Ishikawa (cell line): ENCODE measurements at regions not wholly inside any gene's neighbourhood (a gene's known extent, or its start where the extent isn't known, plus 50 kb on each side); places are given as distances from the start of the nearest gene placed in this dataset.

Source experiments
- CEBPB ChIP-seq: IDR thresholded peaks from 2 replicates; pipeline ENCODE4 v1.6.1; 2012
- CREB1 ChIP-seq: IDR thresholded peaks from 2 replicates; pipeline ENCODE4 v1.6.1; 2012; ENCODE audit warnings: low read depth
- EGR1 ChIP-seq: IDR thresholded peaks from 2 replicates; pipeline ENCODE4 v1.6.1; 2012
- EP300 ChIP-seq: IDR thresholded peaks from 2 replicates; pipeline ENCODE4 v1.6.1; 2012; ENCODE audit warnings: borderline replicate concordance
- FOXM1 ChIP-seq: IDR thresholded peaks from 2 replicates; pipeline ENCODE4 v1.6.1; 2012; ENCODE audit warnings: low read depth, borderline replicate concordance
- NFIC ChIP-seq: IDR thresholded peaks from 2 replicates; pipeline ENCODE4 v1.6.1; 2012
- RAD21 ChIP-seq: IDR thresholded peaks from 2 replicates; pipeline ENCODE4 v1.6.1; 2012; ENCODE audit warnings: low read depth
- TAF1 ChIP-seq: IDR thresholded peaks from 2 replicates; pipeline ENCODE4 v1.6.1; 2012; ENCODE audit warnings: low read depth, mild to moderate bottlenecking
- TCF12 ChIP-seq: IDR thresholded peaks from 2 replicates; pipeline ENCODE4 v1.6.1; 2012; ENCODE audit warnings: low read depth
- TEAD4 ChIP-seq: IDR thresholded peaks from 2 replicates; pipeline ENCODE4 v1.6.1; 2012
- YY1 ChIP-seq: IDR thresholded peaks from 2 replicates; pipeline ENCODE4 v1.6.1; 2012; ENCODE audit warnings: low read depth
- ZBTB7A ChIP-seq: IDR thresholded peaks from 2 replicates; pipeline ENCODE4 v1.6.1; 2012; ENCODE audit warnings: low read depth
- TF ChIP-seq, protein P1 (sequence below): IDR thresholded peaks from 2 replicates; pipeline ENCODE4 v1.6.1; 2012
- TF ChIP-seq, protein P2 (sequence below): IDR thresholded peaks from 2 replicates; pipeline ENCODE4 v1.6.1; 2012
- TF ChIP-seq, protein P3 (sequence below): IDR thresholded peaks from 2 replicates; pipeline ENCODE4 v1.6.1; 2012; ENCODE audit warnings: low read depth, mild to moderate bottlenecking

DNA sequence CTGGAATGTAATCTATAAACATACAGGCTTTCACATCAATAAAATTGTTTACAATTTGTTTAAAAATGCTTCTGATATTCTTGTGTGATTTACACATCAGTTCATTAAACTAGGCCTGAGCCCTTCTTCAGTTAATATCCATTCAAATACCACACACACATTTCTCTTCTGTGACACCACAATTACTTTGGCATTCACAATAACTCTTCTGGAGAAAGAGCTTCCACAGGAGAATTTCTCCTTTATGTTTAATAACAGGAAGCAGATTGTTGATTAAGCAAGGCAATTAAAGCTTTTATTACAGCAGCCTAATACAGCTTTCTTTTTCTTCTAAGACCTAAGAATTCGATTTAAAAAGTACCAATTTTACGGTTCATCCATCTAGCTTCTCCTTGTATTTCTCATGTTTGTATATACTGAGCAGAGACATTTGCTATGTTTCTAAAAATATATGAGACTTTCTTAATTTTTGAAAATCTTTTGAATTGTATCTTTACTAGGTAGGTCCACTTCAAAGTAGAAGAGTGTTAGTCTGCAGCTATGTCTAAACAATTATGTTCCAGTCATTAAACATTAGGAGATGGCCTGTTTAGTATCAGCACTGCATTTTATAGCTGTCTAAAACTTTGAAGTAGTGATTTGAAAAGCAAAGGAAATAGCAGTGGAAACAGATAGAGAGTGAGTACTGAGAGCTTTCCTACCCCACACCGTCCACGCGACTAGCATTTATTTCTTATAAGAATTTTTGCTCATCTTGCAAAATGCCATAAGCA is 511.1 kb upstream of the UBE2E2 start:
- TF ChIP-seq, protein P1, sequence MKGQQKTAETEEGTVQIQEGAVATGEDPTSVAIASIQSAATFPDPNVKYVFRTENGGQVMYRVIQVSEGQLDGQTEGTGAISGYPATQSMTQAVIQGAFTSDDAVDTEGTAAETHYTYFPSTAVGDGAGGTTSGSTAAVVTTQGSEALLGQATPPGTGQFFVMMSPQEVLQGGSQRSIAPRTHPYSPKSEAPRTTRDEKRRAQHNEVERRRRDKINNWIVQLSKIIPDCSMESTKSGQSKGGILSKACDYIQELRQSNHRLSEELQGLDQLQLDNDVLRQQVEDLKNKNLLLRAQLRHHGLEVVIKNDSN, result no peak
- TF ChIP-seq EP300, result no peak
- TF ChIP-seq FOXM1, result no peak
- TF ChIP-seq RAD21, result no peak
- no peak for TF ChIP-seq EGR1
- TF ChIP-seq, protein P2, sequence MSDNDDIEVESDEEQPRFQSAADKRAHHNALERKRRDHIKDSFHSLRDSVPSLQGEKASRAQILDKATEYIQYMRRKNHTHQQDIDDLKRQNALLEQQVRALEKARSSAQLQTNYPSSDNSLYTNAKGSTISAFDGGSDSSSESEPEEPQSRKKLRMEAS, result no peak
- TF ChIP-seq NFIC, result no peak
- no peak for TF ChIP-seq TEAD4
- TF ChIP-seq CEBPB, result no peak
- TF ChIP-seq ZBTB7A, result no peak
- TF ChIP-seq YY1, result no peak
- no peak for TF ChIP-seq TAF1
- TF ChIP-seq, protein P3, sequence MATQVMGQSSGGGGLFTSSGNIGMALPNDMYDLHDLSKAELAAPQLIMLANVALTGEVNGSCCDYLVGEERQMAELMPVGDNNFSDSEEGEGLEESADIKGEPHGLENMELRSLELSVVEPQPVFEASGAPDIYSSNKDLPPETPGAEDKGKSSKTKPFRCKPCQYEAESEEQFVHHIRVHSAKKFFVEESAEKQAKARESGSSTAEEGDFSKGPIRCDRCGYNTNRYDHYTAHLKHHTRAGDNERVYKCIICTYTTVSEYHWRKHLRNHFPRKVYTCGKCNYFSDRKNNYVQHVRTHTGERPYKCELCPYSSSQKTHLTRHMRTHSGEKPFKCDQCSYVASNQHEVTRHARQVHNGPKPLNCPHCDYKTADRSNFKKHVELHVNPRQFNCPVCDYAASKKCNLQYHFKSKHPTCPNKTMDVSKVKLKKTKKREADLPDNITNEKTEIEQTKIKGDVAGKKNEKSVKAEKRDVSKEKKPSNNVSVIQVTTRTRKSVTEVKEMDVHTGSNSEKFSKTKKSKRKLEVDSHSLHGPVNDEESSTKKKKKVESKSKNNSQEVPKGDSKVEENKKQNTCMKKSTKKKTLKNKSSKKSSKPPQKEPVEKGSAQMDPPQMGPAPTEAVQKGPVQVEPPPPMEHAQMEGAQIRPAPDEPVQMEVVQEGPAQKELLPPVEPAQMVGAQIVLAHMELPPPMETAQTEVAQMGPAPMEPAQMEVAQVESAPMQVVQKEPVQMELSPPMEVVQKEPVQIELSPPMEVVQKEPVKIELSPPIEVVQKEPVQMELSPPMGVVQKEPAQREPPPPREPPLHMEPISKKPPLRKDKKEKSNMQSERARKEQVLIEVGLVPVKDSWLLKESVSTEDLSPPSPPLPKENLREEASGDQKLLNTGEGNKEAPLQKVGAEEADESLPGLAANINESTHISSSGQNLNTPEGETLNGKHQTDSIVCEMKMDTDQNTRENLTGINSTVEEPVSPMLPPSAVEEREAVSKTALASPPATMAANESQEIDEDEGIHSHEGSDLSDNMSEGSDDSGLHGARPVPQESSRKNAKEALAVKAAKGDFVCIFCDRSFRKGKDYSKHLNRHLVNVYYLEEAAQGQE, result no peak
- no peak for TF ChIP-seq CREB1
- no peak for TF ChIP-seq TCF12

DNA sequence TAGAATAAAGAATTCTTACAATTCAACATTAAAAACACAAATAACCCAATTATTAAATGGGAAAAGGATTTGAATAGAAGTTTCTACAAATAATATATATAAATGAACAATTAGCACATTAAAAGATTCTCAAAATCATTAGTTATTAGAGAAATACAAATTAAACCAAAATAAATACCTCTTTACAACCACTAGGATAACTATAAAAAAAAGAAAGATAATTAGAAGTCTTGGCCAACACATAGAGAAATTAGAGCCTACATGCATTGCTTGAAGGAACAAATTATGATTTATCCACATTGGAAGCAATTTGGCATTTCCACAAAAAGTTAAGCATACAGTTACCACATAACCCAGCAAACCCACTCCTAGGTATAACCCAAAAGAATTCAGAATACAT is 502.3 kb upstream of the UBE2E2 start:
- TF ChIP-seq, protein P2, result no peak
- TF ChIP-seq NFIC, result no peak
- TF ChIP-seq, protein P1, result no peak
- no peak for TF ChIP-seq FOXM1
- no peak for TF ChIP-seq RAD21
- TF ChIP-seq CEBPB, result no peak
- no peak for TF ChIP-seq YY1
- TF ChIP-seq CREB1, result no peak
- TF ChIP-seq EGR1, result no peak
- TF ChIP-seq, protein P3, result no peak

DNA sequence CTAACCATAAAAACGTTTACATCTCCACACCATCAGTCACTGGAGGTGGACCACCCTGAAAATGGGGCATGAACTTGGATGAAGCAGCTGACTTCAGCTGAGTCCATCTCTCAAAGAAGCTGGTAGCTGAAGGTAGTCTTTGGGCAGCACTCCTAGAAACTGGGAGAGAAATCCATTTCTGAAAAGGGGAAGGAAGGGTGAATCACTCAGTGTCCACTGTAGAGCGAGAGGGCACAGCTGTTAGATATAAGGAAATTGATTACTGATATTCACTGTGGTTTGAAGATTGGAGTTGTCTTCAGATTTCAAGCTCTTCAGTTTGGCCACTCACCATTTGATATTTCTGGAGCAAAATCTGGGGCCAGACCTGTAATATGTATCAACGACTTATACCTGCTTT is 499.0 kb upstream of the UBE2E2 start:
- TF ChIP-seq NFIC (no peak), TCF12 (no peak), YY1 (no peak), ZBTB7A (no peak), RAD21 (no peak), EP300 (no peak), TEAD4 (no peak)
- TF ChIP-seq, protein P2, result no peak

DNA sequence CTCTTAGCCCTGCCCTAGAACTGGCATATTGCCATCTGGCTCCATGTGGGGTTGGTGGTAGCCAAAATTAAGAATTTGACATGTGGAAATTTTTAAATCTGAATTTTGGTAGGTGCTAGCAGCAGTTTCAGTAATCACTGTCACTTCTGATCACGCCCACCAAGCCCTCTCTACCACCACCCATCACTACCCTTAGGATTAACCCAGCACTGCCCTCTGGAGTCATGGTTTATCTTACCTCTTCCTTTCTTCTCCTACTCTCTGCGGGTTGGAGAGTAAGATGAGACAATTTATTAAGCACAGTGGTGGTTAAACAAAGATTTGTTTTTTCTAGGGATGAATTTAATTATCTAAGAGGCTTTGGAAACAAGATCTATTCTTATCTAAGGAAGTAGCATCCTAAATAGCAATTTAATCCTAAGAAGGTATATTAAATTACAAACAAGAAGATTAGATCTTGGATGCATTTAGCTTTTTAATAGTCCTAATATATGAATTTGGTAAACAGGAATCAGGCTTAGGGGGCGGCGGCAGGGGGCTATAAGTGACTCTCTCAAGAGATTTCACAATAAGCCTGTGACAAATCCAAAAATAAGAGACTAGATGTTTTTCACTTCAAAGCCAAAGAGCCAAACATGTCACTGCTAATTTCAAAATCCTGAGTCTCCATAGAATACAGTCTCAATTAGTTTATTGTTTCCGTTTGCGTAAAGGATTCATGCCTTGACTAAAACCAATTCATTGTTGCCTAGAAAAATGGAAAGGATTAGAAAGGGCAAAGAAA is 498.4 kb upstream of the UBE2E2 start:
- no peak for TF ChIP-seq FOXM1

DNA sequence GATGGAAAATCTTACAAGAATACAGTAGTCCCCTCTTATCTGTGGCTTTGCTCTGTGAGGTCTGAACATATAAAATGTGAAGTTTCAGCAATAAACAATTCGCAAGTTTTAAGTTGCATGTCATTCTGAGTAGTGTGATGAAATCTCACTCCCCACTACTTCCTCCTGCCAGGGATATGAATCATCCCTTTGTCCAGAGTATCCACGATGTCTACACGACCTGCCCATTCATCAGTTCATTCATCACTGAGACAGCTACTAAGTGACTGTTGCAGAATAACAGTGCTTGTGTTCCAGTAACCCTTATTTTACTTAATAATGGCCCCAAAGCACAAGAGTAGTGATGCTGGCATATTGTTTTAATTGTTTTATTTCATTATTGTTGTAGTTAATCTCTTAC is 489.2 kb upstream of the UBE2E2 start:
- TF ChIP-seq CEBPB, result peak; percentile 11; the same call in 1 of the 2 replicates
- no peak for TF ChIP-seq NFIC
- TF ChIP-seq CREB1, result no peak
- no peak for TF ChIP-seq EGR1

DNA sequence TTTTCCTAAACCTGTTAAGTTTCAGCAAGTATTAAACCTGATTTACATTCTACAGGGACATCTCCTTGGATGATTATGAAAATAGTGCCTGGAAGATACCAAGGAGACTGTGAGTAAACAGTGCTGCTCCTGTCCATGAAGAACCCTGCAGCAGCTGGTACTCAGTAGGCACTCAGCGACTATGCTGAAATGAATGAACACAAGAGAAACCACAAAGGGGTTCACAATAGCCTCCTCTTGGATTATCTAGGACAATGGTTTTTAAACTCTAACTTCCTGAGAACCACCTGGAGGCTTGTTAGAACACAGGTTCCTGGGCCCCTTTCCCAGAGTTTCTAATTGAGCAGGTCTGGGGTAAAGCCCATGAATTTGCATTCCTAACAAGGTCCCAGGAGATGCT is 488.4 kb upstream of the UBE2E2 start:
- no peak for TF ChIP-seq YY1
- no peak for TF ChIP-seq TCF12
- TF ChIP-seq, protein P1, result no peak
- no peak for TF ChIP-seq EGR1
- TF ChIP-seq, protein P3, result no peak
- TF ChIP-seq RAD21, result no peak
- TF ChIP-seq, protein P2, result no peak
